ENCODE measurements at regions not wholly inside any gene's neighbourhood (a gene's known extent, or its start where the extent isn't known, plus 50 kb on each side); places are given as distances from the start of the nearest gene placed in this dataset.
"Not testable (repeated sequence)": the region's sequence is repeated elsewhere in the genome, so short reads cannot be mapped to it uniquely, and the experiment has no call there.

- DNase-seq, result no peak
Observed at GRCh38 chr1:88455621-88456256, 228.3 kb upstream of the PKN2 start.

GRCh38 chr1:88457197-88457596, 226.9 kb upstream of the PKN2 start:
- no peak for DNase-seq

- DNase-seq, result no peak
Observed at GRCh38 chr1:88461007-88461406, 223.1 kb upstream of the PKN2 start.

GRCh38 chr1:88462096-88462487, 222.0 kb upstream of the PKN2 start:
- DNase-seq, result no peak

- DNase-seq, result no peak
Observed at GRCh38 chr1:88462488-88463261, 221.4 kb upstream of the PKN2 start.

- no peak for DNase-seq
Observed at GRCh38 chr1:88463401-88463985, 220.6 kb upstream of the PKN2 start.

GRCh38 chr1:88466011-88466410, 218.1 kb upstream of the PKN2 start:
- DNase-seq, result no peak

GRCh38 chr1:88466899-88467580, 217.0 kb upstream of the PKN2 start:
- DNase-seq, result no peak

GRCh38 chr1:88472298-88472697, 211.8 kb upstream of the PKN2 start:
- DNase-seq, result no peak

GRCh38 chr1:88472714-88473113, 211.4 kb upstream of the PKN2 start:
- DNase-seq, result no peak

- DNase-seq, result no peak
Observed at GRCh38 chr1:88474555-88475304, 209.3 kb upstream of the PKN2 start.

GRCh38 chr1:88484881-88485280, 199.2 kb upstream of the PKN2 start:
- DNase-seq, result no peak

GRCh38 chr1:88488237-88488636, 195.8 kb upstream of the PKN2 start:
- DNase-seq, result no peak

- DNase-seq, result no peak
Observed at GRCh38 chr1:88490676-88491075, 193.4 kb upstream of the PKN2 start.

- no peak for DNase-seq
Observed at GRCh38 chr1:88499671-88500070, 184.4 kb upstream of the PKN2 start.

- DNase-seq, result no peak
Observed at GRCh38 chr1:88502886-88503285, 181.2 kb upstream of the PKN2 start.

- DNase-seq, result no peak
Observed at GRCh38 chr1:88503646-88504045, 180.4 kb upstream of the PKN2 start.

GRCh38 chr1:88504601-88505000, 179.5 kb upstream of the PKN2 start:
- no peak for DNase-seq

GRCh38 chr1:88509379-88509778, 174.7 kb upstream of the PKN2 start:
- no peak for DNase-seq

GRCh38 chr1:88514544-88515060, 169.5 kb upstream of the PKN2 start:
- DNase-seq, result no peak

- not testable (repeated sequence) for DNase-seq
Observed at GRCh38 chr1:88517499-88517898, 166.6 kb upstream of the PKN2 start.

- DNase-seq, result no peak
Observed at GRCh38 chr1:88519156-88519555, 164.9 kb upstream of the PKN2 start.

Measured in NCI-H1092 (cell line).